Middle frontal gyrus (tissue), 1 donor: ENCODE measurements at regions not wholly inside any gene's neighbourhood (a gene's known extent, or its start where the extent isn't known, plus 50 kb on each side); places are given as distances from the start of the nearest gene placed in this dataset.

Source experiments
- DNase-seq: peaks from one replicate; pipeline ENCODE4 v3.0.0-alpha.2; 2015; ENCODE audit warnings: low spot score; ENCODE audit errors: extremely low spot score

DNA sequence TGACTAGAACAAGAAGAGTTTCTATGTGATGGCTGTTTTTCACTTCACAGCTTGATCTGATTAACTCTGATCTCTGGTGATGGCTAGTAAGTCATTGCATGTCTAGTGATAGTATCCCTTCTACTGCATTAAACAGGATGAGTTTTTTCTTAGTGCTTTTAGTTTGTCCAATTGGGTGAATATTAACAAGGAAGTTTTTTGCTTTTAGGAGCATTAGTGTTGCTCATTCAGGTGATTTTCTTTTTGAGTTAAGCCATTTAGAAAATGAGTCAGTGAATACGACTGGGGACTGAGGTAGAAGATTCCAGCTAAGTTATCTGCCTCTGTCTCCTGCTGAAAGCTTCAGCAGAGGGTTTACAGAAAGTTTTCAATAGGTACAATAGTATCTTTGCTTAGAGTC lies 306.7 kb downstream of the PIK3C3 start:
- DNase-seq, result no peak

- DNase-seq, result no peak
Measured at GRCh38 chr18:42264497-42264896, 309.5 kb downstream of the PIK3C3 start.

DNA sequence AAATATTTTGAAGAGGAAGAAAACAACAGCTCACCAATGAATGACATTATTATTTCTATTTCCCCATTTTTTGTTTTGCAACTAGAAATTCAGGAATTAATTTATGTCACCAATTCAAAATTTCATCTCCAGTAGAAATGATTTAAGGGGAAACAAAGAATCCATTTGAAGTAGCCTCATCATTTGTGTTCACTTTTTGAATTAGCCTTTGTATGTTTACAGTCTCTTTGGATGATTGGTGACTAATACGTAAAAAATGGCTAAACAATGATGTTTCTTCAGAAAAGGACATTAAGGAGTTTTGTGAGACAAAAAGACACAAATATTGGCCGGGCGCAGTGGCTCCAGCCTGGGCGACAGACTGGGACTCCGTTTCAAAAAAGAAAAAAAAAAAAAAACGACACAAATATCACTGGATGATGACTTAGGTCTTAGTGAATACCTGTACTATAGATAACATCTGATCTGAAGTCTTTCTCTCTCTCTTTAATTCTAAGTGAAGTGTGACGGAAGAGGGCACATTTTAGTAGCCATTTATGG lies 313.2 kb downstream of the PIK3C3 start:
- DNase-seq, result no peak

- no peak for DNase-seq
Measured at GRCh38 chr18:42268798-42269197, 313.8 kb downstream of the PIK3C3 start.

DNA sequence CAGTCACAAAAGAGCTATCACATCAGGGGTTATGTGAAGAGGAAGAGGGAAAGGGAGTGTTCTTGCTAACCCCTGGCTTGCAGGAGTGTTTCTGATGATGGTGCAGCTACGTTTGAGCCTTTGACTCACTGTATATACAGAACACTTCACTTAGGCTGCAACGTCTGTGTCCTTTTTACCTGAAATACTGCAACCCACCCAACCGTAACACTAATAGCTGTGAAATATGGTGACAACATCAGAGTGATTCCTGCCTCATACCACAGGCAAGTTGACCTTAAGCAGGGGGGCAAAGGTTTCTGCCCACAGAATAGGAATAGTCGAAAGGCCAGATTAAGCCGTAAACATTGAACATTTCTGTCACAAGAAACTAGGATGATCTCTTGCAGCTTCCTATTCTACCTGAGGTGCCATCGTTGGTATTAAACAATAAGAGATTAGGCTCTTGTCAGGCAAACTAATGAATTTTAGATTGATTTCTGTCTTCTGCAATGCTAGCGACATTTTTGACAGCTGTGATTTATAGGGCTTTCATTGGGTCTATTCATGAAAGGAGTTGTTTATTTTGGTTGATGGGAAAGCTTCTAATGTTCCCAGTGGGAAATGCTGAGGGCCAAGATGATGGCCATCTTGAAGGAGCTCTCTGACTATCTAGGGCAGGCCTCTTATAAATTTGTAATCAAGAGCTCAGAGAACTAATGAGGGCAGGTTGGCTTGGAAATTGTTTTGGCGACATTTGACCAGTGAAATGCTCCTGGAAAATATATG lies 316.8 kb downstream of the PIK3C3 start:
- DNase-seq, result no peak

DNA sequence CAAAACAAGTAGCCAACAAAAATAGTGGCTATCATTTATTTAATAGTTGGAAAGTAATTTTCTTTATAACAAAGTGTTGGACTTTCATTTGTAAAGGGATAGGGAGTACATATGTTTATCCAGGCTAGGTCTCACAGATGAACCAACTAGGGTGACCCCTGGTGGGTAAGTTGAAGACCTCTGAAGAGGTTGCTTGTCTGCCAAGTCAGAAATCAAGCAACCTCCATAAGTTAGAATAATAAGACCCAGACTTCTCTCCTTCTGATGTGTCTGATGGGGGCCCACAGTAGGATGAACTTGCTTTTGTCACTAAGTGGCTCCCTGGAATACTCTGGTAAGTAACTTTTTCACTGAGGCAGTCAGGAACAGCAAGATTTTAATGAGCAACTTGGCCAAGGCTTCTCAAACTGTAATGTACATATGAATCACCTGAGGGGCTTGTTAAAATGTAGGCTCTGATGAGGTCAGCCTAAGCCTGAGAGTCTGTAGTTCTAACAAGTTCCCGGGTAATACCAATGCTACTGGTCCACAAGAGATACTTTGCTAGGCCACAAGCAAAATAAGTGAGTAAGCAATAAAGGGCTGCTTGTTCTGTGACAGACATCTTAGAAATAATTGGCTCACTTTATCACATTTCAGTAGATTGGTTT lies 319.6 kb downstream of the PIK3C3 start:
- DNase-seq, result no peak

DNA sequence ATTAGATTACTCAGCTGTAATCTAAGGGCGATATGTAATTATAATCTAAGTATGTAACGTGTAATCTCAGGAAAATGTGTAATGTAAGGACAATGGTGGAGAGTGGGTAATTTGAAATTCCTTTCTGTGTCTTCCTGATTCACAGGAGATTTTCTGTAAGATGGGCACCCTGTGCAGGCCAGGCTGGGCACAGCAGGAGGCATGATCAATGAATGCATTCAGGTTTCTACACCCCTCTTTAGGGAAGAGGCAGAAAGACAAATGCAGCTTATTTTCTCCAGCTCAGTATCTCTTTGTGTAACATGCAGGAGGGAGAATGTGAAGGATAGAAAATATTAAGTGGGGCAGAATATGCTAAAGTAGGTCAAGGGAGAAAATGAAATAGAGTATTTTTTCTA lies 320.1 kb downstream of the PIK3C3 start:
- DNase-seq, result no peak

- no peak for DNase-seq
Measured at GRCh38 chr18:42275949-42276730, 321.1 kb downstream of the PIK3C3 start.

DNA sequence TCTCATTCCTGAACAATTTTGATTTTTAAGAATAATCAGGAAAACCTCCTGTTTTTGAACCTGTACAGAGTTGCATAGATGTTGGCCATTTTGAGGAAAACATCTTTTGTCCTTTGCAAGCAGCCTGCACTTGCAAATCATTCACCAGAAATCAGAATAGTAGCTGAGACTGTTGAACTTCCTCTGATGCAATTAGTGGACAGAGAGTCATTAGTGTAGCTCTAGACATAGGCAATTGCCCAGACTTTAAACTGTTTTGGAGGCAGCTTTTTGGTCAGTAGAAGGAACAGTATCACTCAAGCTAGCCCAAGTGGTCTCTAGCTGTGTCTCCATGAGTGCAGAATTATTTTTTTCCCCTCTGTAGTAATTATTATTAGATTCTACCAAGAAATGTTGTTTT lies 326.1 kb downstream of the PIK3C3 start:
- no peak for DNase-seq

GRCh38 chr18:42281851-42282250 lies 326.8 kb downstream of the PIK3C3 start:
- DNase-seq, result no peak

DNA sequence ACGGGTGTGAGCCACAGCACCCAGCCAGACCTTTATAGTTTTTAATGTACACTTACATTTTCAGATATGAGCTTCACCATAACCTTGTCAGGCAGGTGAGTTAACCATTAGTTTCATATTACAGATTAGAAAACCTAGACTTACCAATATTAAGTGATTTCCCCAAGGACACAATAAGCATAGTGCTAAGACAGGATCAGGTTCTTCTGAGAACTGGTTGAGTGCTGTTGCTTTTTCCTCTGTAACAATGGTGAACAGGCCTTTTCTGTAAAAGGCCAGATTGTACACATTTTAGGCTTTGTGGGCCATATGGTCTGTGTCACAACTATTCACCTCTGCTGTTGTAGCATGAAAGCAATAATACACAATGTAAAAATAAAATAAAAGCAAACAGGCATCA lies 332.0 kb downstream of the PIK3C3 start:
- DNase-seq, result no peak

DNA sequence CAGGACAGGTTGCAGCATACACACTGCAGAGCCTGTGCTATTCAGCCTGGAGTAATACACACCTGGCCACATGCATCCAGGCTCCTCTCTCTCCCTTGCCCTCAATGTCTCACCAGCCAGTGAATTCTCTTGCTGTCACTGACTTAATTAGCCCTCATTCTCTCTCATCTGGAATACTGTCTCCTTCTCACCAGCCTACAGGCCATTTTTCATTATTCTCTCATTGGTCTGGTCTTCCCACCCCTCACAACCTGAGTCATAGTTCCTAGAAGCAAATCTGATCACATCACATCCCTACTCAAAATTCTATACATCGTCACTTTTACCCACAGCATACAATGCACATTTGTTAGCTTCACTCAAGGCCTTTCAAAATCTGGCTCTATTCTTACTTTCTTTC lies 333.1 kb downstream of the PIK3C3 start:
- no peak for DNase-seq

DNA sequence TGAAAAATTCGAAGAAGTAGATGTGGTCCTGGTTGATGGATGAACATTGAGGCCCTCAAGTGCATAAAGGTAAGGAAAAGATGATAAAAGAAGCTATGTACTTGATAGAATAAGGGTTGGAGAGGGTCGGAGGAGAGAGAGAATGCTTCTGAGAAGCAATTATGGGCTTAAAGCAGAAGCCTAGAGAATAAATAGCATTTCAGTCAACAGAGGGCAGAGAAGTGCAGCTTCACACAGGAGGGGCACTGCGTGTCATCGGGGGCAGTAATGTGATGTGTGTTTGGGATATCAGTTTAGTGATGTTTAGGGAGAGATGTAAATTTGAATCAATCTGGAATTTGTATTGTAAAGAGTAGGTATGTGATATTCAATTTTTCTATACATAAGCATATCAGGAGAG lies 334.5 kb downstream of the PIK3C3 start:
- no peak for DNase-seq

- DNase-seq, result no peak
Measured at GRCh38 chr18:42290318-42291307, 335.6 kb downstream of the PIK3C3 start.

- no peak for DNase-seq
Measured at GRCh38 chr18:42292654-42293053, 337.6 kb downstream of the PIK3C3 start.

DNA sequence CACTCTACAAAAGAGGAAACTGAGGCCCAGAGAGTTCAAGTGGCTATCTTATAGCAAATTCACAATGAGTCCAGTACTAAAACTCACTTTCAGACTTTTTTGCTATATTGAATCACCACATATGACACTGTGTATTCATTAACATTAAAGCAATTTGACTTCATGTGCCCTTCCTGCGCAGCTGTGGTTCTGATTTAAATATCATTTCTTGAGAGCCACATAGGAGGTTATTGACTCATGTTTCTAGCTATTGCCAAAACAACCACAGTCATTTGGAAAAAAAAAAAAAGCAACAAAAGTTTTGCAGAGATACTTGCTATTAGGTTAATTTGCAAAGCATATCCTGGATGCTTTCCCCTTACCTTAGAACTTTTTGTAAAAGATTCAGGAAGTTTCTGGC lies 341.2 kb downstream of the PIK3C3 start:
- no peak for DNase-seq

DNA sequence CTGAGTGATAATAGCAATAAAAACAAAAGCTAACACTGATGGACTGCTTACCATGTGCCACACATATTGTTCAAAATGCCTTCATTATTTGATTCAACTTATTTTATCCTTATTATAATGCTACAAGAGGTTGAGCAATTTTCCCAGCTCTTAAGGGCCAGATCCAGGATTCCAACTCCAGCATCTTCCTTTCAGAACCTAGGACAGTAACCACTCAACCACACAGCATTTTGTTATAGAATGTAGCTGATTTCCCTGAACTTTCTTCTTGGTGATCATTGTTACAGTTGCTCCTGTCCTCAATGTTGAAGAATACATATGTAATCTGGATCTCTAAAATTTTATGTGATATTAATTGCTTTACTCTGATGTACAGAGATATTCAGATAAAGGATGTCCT lies 341.7 kb downstream of the PIK3C3 start:
- DNase-seq, result no peak

GRCh38 chr18:42298759-42299675 lies 344.0 kb downstream of the PIK3C3 start:
- peak; percentile 88 for DNase-seq

DNA sequence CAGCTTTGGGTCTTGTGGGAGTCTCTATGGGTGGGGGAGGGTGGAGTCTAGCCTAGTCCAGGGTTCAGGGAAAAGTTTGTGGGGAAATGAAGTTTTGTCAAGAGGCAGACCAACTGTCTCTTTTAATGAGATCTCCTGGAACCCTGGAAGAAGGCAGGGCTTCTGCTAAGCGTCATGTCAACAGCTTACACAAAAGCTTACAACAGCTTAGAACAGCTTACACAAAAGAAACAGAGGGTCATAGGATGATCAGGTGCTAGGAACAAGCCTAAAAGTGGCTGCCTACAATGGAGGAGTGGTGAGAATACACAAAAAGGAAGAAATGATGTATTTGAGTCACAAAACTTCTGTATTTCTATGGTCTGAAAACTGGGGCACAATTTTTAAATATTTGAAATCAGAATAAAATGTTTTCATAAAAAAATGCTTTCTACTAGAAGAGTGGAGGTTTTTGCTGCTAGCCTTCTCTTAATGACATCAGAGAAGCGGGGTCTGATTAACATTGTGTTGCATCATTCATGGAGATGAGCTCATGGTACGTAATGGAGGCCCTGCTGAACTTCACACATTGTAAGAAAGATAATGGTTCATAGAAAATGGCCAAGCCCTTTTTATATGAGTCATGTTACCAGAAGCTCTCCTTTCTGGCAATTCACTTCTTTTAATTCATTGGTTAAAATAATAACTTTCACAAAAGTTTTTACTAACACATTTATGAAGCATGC lies 351.0 kb downstream of the PIK3C3 start:
- no peak for DNase-seq
